Stromal cell of bone marrow (primary cell): ENCODE measurements at regions not wholly inside any gene's neighbourhood (a gene's known extent, or its start where the extent isn't known, plus 50 kb on each side); places are given as distances from the start of the nearest gene placed in this dataset.

Source experiments
- DNase-seq: peaks from one replicate; pipeline ENCODE4 v3.0.0-alpha.2; 2012; ENCODE audit warnings: low read depth

DNA sequence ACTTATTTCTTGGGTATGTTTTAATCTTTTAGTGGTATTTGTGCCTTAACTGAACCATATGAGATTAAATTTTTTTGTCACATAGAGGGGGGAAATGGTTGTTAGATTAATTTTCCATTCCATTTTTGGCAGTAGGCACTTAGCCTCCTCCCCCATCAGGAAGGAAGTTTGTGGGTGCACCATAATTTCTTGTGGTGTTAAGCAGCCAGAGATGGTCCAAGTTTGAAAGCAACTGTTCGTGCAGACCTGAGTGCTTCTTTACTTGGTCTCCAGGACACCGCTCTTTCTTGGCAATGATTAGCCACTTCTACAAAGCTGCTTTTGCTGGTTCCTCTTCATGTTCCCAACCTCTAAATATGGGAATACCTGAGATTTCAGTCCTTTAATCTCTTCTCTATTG is 92.7 kb upstream of the RPL34 start:
- DNase-seq, result no peak

DNA sequence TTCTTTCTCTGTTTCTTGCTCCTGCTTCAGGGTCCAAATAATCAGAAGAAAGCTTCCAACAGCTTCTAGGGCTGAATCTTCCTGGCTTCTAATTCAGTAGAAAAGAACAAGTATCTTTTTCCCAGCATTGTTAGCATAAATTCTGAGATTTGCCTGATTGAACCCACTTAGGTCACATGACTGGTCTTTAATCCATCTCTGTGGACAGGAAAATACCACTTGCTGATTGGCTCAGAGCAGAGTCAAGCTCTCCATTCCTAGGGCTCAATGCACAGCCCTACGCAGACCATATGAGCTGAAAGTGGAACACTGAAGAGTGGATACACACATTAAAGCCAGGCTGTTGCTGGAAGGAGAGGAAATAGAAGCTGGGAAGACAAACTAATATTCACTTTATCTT is 99.6 kb upstream of the RPL34 start:
- no peak for DNase-seq

DNA sequence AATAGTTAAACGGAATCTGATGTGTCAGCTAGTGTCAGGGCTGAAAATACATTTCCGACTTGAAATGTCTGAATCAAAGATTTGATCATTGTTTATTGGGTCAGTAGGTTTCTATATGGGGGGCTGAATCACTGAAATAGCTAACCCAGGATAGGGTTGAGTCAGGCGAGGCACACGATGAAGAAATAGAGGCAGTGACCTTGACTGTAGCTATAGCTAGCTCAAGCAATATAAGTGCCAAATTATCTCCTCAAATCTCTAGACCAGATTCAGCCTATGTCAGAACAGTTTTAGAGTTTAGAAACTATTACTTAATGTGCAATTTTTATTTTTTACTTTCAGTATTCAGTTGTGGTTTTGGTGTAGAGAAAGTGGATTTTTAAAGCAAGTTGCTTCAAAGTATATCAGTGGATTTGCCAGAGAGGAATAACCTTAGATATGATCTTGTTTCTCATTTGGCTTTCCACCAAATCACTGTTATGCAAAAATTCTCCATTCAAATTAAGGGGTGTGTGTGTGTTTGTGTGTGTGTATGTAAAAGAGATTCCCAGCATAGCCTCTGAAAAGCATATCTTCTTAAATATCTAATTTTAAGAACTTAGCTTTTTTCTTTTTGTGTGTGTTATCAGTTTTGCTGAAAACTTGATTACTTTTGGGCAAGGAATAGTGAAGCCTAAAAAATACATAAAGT is 100.3 kb upstream of the RPL34 start:
- no peak for DNase-seq

DNA sequence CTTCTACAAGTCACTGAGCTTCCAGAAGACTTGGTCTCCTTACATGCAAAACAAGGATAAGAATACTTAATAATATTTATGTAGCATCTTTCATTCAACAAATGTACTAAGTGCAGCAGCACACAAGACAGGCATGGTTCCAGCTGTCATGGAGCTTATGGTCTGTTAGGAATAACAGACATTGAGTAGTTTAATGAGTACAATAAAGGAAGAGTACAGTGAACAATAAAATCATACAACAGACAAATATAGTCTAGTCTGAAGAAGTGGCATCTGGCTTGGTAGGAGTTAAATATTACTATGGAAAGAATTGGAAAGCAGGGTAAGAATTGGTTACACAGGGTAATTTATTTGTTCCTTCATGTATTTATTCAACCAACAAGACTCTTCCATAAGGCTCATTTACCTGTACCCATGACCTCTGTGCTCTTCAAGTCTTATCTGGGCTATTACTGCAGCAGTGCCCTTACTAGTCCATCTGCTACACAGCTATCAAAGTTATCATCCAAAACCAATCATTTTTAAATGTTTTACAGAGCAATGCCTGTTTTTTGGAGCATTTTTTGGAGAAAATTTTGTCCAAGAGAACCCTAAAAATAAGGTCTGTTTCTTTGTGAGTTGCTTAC is 101.1 kb upstream of the RPL34 start:
- DNase-seq, result no peak

DNA sequence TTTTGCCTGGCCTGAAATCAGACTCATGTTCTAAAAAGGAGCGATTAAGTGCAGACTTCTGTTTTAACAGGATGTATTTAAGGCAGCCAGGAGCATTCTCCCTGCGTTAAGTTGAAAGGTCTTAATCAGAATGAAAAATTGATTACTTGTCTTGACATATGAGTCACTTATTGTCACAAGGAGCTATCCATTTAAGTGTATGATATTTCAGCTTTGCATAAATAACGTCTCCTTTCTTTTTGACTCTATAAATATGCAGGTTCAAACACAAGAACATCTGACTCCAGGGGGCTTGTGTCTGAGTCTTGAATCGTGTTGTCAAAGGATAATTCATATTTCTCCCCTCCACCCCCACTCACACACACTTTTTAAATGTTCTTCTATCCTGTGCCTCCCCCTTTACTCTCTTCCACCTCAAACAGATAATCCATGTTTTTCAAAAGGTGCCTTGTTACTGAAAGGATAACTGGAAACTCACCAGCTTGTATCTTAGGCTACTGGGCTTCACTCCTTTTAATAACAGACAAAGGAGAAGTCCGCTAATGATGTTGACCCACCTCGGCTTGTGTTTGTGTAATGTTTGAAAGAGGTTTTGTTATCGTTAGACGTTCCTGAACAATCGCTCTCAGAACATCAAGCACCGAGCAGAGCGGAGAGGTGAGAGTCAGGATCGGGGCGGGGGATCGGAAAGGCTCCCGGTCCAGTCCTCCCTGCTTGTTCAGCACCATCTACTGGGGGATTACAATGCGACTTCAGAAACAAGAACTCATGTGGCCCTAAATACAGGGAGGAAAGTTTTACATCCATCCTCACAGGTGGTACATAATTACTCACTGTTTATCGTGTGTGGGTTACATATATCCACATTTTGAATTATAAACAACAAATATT is 107.5 kb upstream of the RPL34 start:
- DNase-seq, result peak; percentile 38

DNA sequence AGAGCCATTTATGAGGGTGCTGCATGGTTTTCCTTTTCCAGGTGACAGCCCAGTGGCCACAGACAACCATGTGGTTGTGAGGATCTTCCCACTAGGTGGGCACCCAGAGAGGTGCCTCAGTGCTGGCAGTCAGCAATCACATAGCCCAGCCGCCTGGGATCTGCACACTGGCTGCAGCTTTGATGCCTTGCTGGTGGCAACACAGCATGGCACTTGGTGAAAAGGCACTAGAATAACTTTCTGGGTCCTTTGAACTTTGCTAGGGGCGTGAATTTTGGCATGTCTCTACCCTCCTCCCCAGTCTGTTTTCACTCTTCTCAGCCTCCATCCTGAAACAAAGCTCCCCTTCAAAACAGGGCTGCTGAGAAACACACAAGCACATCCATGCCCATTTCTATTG is 108.8 kb upstream of the RPL34 start:
- DNase-seq, result no peak

DNA sequence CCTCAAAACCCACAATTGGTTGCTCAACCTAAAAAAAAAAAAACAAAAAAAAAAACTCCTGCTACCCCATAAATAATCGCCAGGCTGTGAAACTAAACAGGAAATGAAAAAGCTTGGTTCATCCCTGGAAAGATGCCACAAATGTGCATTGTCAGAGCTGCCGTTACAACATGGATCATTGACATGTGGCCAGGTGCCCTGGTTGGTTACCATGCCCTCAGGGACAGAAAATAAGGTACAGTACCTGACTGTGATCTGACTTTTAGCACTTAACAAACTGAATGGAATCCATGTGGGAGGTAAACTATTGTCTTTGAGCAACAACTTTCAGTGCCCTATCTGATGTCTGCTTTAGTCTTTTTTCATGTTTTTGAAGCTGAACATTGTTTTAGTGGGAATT is 118.0 kb upstream of the RPL34 start:
- DNase-seq, result no peak

DNA sequence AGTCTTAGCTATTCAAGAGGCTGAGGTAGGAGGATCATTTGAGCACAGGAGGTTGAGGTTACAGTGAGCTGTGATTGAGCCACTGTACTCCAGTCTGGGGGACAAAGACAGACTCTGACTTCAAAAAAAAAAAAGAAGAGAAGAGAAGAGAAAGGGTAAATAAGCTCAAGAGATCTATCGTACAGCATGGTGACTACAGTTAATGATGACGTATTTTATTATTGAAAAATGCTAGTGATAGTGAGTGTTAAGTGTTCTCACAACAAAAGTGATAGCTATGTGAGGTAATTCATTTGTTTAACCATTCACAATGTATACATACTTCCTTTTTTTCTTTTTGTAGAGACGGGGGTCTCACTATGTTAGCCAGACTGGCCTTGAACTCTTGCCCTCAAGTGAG is 121.5 kb upstream of the RPL34 start:
- DNase-seq, result no peak

DNA sequence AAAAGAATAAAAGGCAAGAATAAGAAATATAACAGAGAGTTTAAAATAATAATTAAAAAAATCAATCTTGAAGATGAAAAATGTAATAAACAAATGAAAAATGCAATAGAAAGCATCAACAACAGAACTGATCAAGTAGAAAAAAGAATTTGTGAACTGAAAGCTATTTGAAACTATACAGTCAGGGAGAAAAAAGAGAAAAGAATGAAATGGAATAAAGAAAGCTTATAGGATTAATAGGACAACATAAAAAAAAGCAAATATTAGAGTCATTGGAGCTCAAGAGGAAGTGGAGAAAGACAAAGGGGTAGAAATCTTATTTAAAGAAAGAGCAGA is 126.8 kb upstream of the RPL34 start:
- no peak for DNase-seq

DNA sequence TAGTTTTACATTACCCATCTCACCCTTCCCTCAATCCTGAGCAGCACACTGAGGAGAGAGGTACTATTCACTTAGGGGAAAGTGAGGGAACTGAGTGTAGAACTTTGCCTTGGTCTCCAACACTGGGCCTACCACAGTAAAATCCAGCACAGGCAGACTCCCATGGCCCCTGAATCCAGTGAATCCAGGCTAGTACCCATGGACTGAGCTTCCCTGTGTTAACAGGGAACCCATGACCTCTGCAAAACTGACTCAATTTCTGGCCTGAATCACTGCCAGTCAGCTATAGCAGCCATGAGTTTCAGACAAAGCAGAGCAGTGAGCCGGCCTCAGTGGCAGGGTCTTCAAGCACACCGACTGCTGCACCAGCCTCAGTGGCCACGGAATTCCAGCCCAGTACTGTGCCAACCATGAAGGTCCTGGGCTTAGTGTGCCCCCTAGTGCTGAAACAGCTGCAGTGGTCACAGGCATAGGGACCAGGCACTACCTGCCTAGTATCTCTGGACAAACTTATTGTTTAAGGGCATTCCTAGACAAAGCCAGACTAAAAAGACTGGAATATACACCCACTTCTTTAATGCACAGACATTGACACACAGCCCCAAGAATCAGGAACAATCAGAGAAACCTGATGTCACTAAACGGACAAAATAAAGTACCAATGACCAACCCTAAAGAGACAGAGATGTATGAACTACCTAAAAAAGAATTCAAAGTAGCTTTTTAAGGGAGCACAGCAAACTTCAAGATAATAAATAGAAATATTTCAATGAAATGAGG is 127.4 kb upstream of the RPL34 start:
- no peak for DNase-seq

DNA sequence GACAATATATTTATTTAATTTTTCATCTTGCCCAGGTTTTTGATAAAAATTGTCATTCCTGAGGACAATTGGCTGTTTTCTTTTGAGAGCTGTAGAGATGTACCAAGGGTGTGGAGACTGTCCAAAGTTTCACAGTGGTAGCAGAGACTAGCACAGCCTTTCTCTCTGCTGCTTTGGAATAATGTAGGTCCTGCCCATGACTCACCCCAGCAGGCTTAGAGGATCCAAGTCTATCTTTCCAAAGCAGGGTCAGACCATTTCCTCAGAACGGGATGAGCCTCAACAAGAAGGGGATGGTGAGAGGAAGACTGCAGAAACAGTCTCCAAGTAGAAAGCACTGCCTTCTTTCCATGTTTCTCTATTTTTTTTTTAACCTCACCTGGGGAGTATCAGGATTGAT is 131.5 kb upstream of the RPL34 start:
- DNase-seq, result no peak

DNA sequence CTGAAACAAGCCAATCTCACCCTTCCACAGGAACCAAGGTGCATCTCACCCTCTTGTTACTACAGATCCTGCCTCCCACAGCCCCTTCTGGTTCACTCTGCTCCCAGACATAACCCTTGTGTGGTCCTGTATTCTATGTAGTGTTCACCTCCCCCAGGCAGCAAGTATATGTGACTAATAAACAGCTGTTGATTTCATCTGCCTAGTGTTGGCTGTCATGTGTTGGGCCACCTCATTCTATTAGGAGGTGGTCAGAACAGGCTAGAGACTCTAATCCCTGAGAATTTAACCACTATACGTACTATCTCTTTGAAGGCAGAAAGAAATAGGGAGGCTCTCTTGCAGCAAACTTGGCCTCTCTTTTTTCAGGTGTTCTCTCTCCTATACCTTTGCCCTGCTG is 134.3 kb upstream of the RPL34 start:
- DNase-seq, result no peak

DNA sequence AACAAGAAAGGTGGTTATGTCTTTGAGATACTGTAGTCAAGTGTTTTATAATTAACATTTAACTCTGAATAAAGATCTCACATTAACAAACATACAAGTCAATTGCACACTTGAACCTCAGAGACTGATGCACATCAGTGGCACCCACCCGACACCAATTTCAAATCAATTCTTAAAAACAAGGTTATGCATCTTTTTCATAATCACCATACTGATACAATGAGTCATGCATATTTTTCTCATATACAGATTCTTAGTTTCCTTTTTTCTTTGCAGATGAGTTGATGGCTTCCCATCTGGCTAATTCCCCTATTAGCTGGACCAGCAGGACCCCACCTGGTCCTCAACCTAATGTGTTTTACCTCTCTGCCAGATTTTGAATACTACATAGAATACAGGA is 136.2 kb upstream of the RPL34 start:
- no peak for DNase-seq

DNA sequence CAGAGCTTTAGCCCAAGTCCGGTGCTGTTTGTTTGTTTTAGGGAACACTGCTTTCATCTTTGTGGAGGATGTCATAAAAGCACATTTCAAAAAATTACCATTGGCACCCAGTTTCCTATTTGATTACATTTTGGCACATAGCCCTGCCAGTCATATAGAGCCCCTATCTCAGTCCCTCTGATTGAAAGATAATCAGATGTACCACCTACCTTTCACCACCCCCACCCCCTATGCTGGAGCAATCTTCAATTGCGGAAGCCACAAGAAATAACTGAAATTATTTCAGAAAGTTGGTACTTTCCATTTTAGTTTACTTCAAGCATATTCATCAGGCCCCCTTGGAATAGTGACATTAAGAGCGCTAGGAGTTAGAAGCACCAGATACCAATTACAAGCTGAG is 136.7 kb upstream of the RPL34 start:
- no peak for DNase-seq

DNA sequence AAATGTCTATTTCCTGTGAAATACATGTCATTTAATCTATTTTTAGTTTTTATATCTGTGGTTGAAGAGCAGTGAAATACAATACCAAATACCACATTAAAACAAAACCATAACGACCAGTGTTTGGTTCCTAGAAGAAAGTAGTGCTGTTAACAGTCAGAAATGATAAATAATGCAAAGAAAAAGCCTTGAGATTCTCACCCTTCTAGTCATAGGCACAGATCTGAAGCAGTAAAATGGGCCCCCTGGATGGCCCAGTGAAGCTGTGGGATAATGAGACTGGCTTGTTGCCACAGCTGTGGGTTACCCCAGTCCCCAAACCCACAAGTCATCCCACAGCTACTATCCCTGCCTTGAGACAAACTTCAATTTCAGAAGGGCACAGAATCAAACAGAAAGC is 137.3 kb upstream of the RPL34 start:
- DNase-seq, result no peak

DNA sequence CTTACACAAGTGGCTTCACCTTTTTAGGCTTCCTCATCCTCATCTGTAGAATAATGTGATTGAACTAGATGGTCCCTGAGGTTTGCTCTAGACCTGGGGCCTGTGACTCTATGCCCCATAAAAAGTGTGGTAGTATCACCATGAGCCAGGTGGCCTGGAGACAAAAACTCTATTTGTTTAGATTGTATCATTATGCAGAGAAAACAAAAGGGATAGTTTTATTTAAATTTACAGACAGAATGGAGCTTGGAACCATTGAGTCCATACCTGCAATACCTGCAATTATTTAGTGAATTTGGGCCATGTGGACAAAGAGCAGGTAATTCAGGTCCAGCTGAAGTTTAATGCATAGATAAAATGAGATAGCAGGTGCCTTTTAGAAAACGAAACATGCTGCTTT is 139.5 kb upstream of the RPL34 start:
- no peak for DNase-seq

DNA sequence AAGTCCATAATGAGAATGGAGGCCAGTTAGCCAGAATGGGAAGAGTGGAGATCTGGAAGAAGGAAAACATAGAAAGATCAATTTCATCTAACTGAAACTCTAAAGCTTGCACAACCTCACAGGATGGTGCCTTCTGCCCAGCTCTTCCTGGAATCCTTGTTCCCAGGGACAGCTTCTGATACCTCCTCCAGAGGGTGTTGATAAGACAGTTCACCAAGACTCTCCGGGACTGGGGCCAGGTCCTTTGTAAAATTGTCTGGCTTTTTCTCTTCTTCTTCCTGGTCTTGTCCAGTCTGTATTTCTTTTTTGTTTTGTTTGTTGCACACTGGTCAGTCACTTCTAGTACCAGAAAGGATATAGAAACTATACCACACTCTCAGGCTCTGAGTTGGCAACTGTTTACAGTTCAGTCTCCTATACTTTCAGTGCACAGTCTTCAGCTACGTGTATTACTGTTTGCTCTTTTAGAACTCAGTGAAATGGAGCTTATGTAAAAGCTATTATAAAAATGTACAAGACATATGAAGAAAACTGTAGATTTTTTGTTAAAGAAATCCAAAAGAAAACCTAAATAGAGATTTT is 142.8 kb upstream of the RPL34 start:
- no peak for DNase-seq

DNA sequence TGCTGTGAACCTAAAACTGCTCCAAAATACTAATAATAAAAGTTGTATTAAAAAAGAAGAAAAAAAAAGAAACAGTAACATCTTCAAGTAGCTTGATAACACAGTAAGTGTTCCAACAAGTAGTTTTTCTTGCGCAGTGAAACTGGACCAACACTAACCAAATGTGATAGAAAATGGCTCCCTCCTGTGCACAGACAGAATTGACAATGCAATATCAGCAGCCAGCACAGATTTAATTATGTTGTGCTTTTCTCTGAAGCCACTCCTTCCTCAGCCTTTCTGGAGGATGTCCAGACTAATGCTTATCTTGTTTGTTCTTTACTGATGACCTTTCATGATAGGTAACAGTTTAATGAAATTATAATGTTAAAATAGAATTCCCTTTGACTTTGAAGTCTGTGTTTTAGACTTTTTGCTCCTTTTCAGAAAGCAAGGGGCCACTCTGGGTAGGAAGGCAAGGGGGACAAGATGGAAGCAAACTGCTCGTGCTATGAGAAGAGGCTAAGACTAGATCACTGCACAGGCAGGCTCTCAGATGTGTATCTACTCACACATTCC is 147.1 kb upstream of the RPL34 start:
- no peak for DNase-seq

DNA sequence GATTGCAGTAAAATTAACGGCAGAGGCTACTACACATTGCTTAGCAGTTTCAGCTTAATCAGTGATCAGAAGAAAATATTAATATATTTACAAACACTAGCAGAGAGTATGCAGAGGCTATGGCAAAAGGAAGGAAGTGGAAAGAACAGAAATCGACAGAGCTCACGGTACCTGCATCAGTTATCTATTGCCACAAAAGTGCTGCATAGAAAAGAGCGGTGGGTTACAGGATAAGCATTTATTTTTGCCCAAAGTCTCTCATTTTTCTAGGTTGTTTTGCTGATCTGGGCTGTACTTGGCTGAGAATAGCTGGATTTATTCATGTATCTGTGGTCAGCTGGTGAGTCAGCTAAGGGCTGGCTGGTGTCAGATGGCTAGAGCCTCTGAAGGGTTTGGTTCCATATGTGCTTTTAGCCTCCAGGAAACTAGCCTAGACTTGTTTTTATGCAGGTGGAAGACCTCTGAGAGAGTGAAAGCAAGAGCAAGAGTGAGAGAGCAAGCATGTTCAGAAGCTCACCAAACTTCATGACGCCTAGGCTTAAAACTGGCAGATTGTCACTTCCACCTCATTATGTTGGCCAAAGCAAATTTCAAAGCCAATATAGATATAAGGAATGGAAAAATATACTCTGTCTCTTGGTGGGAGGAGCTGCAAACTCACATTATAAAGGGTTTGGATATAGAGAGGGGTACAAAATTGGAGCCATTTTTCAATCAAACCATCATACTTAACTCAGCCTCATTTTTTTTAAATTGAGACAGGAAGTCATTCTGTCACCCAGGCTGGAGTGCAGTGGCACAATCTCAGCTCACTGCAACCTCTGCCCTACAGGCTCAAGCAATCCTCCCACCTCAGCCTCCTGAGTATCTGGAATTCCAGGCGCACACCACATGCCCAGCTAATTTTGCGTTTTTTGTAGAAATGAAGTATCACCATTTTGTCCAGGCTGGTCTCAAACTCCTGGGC is 153.2 kb upstream of the RPL34 start:
- DNase-seq, result peak; percentile 72

DNA sequence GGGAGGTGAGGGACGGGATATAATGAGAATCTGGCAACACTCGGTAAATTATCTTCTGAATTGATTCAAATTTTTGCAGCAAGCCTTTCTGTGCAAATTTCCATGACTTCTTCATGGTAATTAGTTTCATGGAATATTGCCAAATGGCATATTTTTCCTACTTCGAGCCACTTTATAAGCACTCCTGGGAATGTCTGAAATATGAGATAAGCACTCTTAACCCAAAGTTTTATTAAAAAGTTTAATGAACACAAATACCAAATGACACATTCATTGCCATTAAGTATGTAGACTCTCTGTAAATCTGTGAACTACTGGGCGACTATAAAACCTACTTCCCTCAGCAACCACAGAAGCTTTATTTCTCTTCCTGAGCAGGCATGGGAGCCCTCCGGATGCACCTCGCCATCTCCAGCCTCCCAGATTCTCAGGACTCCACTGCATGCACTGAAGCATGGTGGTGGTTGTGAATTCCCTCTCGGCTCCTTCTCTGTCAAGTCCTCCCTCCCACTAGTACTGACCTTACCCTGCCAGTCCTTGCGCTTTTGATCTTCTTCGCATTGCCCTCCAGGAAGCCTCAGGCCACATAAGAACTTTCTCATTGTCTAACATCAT is 154.4 kb upstream of the RPL34 start:
- DNase-seq, result no peak
